SK-N-SH (cell line): ENCODE measurements at regions not wholly inside any gene's neighbourhood (a gene's known extent, or its start where the extent isn't known, plus 50 kb on each side); places are given as distances from the start of the nearest gene placed in this dataset.

Experiments
- CTCF ChIP-seq: fragments of 200-600 bp; sonication (generic); IDR thresholded peaks from 2 replicates; pipeline ENCODE4 v1.6.1; 2017; ENCODE audit warnings: antibody characterized with exemption, mild to moderate bottlenecking, moderate library complexity
- ELF1 ChIP-seq: IDR thresholded peaks from 2 replicates; pipeline ENCODE4 v1.4.0; 2012
- MAX ChIP-seq: IDR thresholded peaks from 2 replicates; pipeline ENCODE4 v1.4.0; 2012; ENCODE audit warnings: low read depth
- POLR2AphosphoS5 ChIP-seq: IDR thresholded peaks from 2 replicates; pipeline ENCODE4 v1.6.1; 2012; ENCODE audit warnings: low read depth, low read length
- RFX5 ChIP-seq: IDR thresholded peaks from 2 replicates; pipeline ENCODE4 v1.6.1; 2012; ENCODE audit warnings: mild to moderate bottlenecking, improper control_type of control experiment, low read length
- SIN3A ChIP-seq: IDR thresholded peaks from 2 replicates; pipeline ENCODE4 v1.6.1; 2012; ENCODE audit warnings: low read depth, mild to moderate bottlenecking, low read length, moderate library complexity, borderline replicate concordance
- SMC3 ChIP-seq: IDR thresholded peaks from 2 replicates; pipeline ENCODE4 v1.6.1; 2012; ENCODE audit warnings: low read depth, low read length, improper control_type of control experiment
- TAF1 ChIP-seq: IDR thresholded peaks from 2 replicates; pipeline ENCODE4 v1.6.1; 2012; ENCODE audit warnings: low read depth, mild to moderate bottlenecking, low read length, moderate library complexity, borderline replicate concordance
- USF1 ChIP-seq: IDR thresholded peaks from 2 replicates; pipeline ENCODE4 v1.4.0; 2012; ENCODE audit warnings: low read depth, borderline replicate concordance
- YY1 ChIP-seq: IDR thresholded peaks from 2 replicates; pipeline ENCODE4 v1.4.0; 2012; ENCODE audit warnings: low read depth, mild to moderate bottlenecking

GRCh38 chr10:65125212-65125611 lies 1604.0 kb downstream of the REEP3 start:
- TF ChIP-seq TAF1 (no peak), POLR2AphosphoS5 (no peak), CTCF (no peak), ELF1 (no peak), SMC3 (no peak), SIN3A (no peak), MAX (no peak), USF1 (no peak), YY1 (no peak), RFX5 (no peak)
